SK-N-SH treated with all-trans-retinoic acid at 6 μM for 48 hours (cell line): ENCODE measurements at regions not wholly inside any gene's neighbourhood (a gene's known extent, or its start where the extent isn't known, plus 50 kb on each side); places are given as distances from the start of the nearest gene placed in this dataset.

Experiments
- ATAC-seq: fragments of 200-7000 bp; cut with Tn5 transposase; 3 replicates; pipeline ENCODE4 v1.9.1; 2020; ENCODE audit warnings: mild to moderate bottlenecking, moderate library complexity
- ARNTL ChIP-seq: fragments of 450-650 bp; formaldehyde crosslinking; IDR thresholded peaks from 2 replicates; pipeline ENCODE4 v1.5.0; 2020; ENCODE audit warnings: low read depth, mild to moderate bottlenecking, moderate library complexity, borderline replicate concordance
- CREB5 ChIP-seq: fragments of 250-450 bp; sonication (Bioruptor Pico); IDR thresholded peaks from 2 replicates; pipeline ENCODE4 v1.5.1; 2020; ENCODE audit warnings: low read depth, mild to moderate bottlenecking, moderate library complexity
- CSDC2 ChIP-seq: fragments of 250-450 bp; sonication (Bioruptor Pico); IDR thresholded peaks from 2 replicates; pipeline ENCODE4 v1.5.0; 2020; ENCODE audit warnings: mild to moderate bottlenecking, moderate library complexity
- CSRNP3 ChIP-seq: fragments of 250-450 bp; sonication (Bioruptor Pico); IDR thresholded peaks from 2 replicates; pipeline ENCODE4 v1.5.1; 2021; ENCODE audit warnings: mild to moderate bottlenecking, moderate library complexity
- ESRRG ChIP-seq: fragments of 250-450 bp; sonication (Bioruptor Pico); IDR thresholded peaks from 2 replicates; pipeline ENCODE4 v1.6.1; 2021; ENCODE audit warnings: mild to moderate bottlenecking
- GLIS3 ChIP-seq: fragments of 250-450 bp; sonication (Bioruptor Pico); IDR thresholded peaks from 2 replicates; pipeline ENCODE4 v1.5.0; 2020; ENCODE audit warnings: mild to moderate bottlenecking, moderate library complexity
- ISL1 ChIP-seq: fragments of 250-450 bp; sonication (Bioruptor Pico); IDR thresholded peaks from 2 replicates; pipeline ENCODE4 v2.1.2; 2022; ENCODE audit warnings: mild to moderate bottlenecking, moderate library complexity
- OSR1 ChIP-seq: fragments of 250-450 bp; sonication (Bioruptor Pico); IDR thresholded peaks from 2 replicates; pipeline ENCODE4 v1.8.0; 2022; ENCODE audit warnings: moderate library complexity, mild to moderate bottlenecking, inconsistent platforms
- PATZ1 ChIP-seq: fragments of 250-450 bp; sonication (Bioruptor Pico); IDR thresholded peaks from 2 replicates; pipeline ENCODE4 v1.8.0; 2020; ENCODE audit warnings: mild to moderate bottlenecking, moderate library complexity, borderline replicate concordance
- POU6F1 ChIP-seq: fragments of 250-450 bp; sonication (Bioruptor Pico); IDR thresholded peaks from 2 replicates; pipeline ENCODE4 v1.8.0; 2021; ENCODE audit warnings: low read depth, mild to moderate bottlenecking, moderate library complexity, borderline replicate concordance
- PPARA ChIP-seq: fragments of 250-450 bp; sonication (Bioruptor Pico); IDR thresholded peaks from 2 replicates; pipeline ENCODE4 v1.5.0; 2020; ENCODE audit warnings: mild to moderate bottlenecking, borderline replicate concordance
- RARB ChIP-seq: fragments of 250-450 bp; sonication (Bioruptor Pico); IDR thresholded peaks from 2 replicates; pipeline ENCODE4 v1.8.0; 2021; ENCODE audit warnings: mild to moderate bottlenecking, moderate library complexity
- SNAI2 ChIP-seq: fragments of 250-450 bp; sonication (Bioruptor Pico); IDR thresholded peaks from 2 replicates; pipeline ENCODE4 v1.5.0; 2020; ENCODE audit warnings: mild to moderate bottlenecking, moderate library complexity
- TCF4 ChIP-seq: fragments of 250-450 bp; sonication (Bioruptor Pico); IDR thresholded peaks from 2 replicates; pipeline ENCODE4 v1.8.0; 2021; ENCODE audit warnings: mild to moderate bottlenecking, moderate library complexity, borderline replicate concordance
- TOX ChIP-seq: fragments of 250-450 bp; sonication (Bioruptor Pico); IDR thresholded peaks from 2 replicates; pipeline ENCODE4 v1.8.0; 2021; ENCODE audit warnings: mild to moderate bottlenecking, moderate library complexity, borderline replicate concordance
- ZC3H10 ChIP-seq: fragments of 250-450 bp; sonication (Bioruptor Pico); IDR thresholded peaks from 2 replicates; pipeline ENCODE4 v1.5.1; 2021; ENCODE audit warnings: mild to moderate bottlenecking, moderate library complexity
- ZFP3 ChIP-seq: fragments of 250-450 bp; sonication (Bioruptor Pico); IDR thresholded peaks from 2 replicates; pipeline ENCODE4 v1.5.0; 2020; ENCODE audit warnings: mild to moderate bottlenecking, moderate library complexity
- ZFP30 ChIP-seq: fragments of 450-650 bp; formaldehyde crosslinking; IDR thresholded peaks from 2 replicates; pipeline ENCODE4 v1.5.0; 2022; ENCODE audit warnings: mild to moderate bottlenecking, moderate library complexity
- ZNF70 ChIP-seq: fragments of 450-650 bp; formaldehyde crosslinking; IDR thresholded peaks from 2 replicates; pipeline ENCODE4 v1.5.0; 2020; ENCODE audit warnings: mild to moderate bottlenecking, moderate library complexity

GRCh38 chr12:102609996-102610395 lies 129.6 kb upstream of the IGF1 start:
- ATAC-seq, result no peak
- TF ChIP-seq ESRRG, result no peak
- TF ChIP-seq ZFP3, result no peak
- no peak for TF ChIP-seq SNAI2 (CRISPR knock-in tag)
- TF ChIP-seq ZNF70 (CRISPR knock-in tag), result no peak
- TF ChIP-seq POU6F1 (CRISPR knock-in tag), result no peak
- TF ChIP-seq CSRNP3 (CRISPR knock-in tag), result no peak
- no peak for TF ChIP-seq TCF4 (CRISPR knock-in tag)
- no peak for TF ChIP-seq PATZ1
- no peak for TF ChIP-seq ARNTL (CRISPR knock-in tag)
- no peak for TF ChIP-seq ISL1 (CRISPR knock-in tag)
- no peak for TF ChIP-seq CSDC2 (CRISPR knock-in tag)
- TF ChIP-seq RARB, result no peak
- TF ChIP-seq ZFP30, result no peak
- TF ChIP-seq OSR1 (CRISPR knock-in tag), result no peak
- TF ChIP-seq ZC3H10 (CRISPR knock-in tag), result no peak
- TF ChIP-seq TOX (CRISPR knock-in tag), result no peak

- ATAC-seq, result no peak
- TF ChIP-seq CSRNP3 (CRISPR knock-in tag), result no peak
- TF ChIP-seq RARB, result no peak
- no peak for TF ChIP-seq TOX (CRISPR knock-in tag)
- no peak for TF ChIP-seq CREB5 (CRISPR knock-in tag)
- TF ChIP-seq GLIS3 (CRISPR knock-in tag), result no peak
- TF ChIP-seq PATZ1, result no peak
- no peak for TF ChIP-seq ISL1 (CRISPR knock-in tag)
These were observed 122.7 kb upstream of the IGF1 start for GRCh38 chr12:102603021-102603420.

GRCh38 chr12:102602521-102602920 lies 122.2 kb upstream of the IGF1 start:
- no peak for ATAC-seq
- TF ChIP-seq GLIS3 (CRISPR knock-in tag), result no peak
- no peak for TF ChIP-seq POU6F1 (CRISPR knock-in tag)
- no peak for TF ChIP-seq OSR1 (CRISPR knock-in tag)
- no peak for TF ChIP-seq ISL1 (CRISPR knock-in tag)
- TF ChIP-seq CSDC2 (CRISPR knock-in tag), result no peak
- no peak for TF ChIP-seq PPARA (CRISPR knock-in tag)
- TF ChIP-seq PATZ1, result no peak
- TF ChIP-seq ZNF70 (CRISPR knock-in tag), result no peak
- TF ChIP-seq RARB, result no peak
- TF ChIP-seq ZFP30, result no peak
- TF ChIP-seq TOX (CRISPR knock-in tag), result no peak
- no peak for TF ChIP-seq ZC3H10 (CRISPR knock-in tag)
- TF ChIP-seq ESRRG, result no peak
- TF ChIP-seq CREB5 (CRISPR knock-in tag), result no peak
- TF ChIP-seq CSRNP3 (CRISPR knock-in tag), result no peak
- TF ChIP-seq ZFP3, result no peak
